ENCODE measurements at regions not wholly inside any gene's neighbourhood (a gene's known extent, or its start where the extent isn't known, plus 50 kb on each side); places are given as distances from the start of the nearest gene placed in this dataset.

- TF ChIP-seq CTCF (IDR thresholded peaks at IDR 0.05) = no peak
- TF ChIP-seq POLR2A (IDR thresholded peaks at IDR 0.05) = no peak
These were observed 79.6 kb downstream of the ANXA2R start for GRCh38 chr5:42960506-42960905.

Measured in right lobe of liver (tissue), 4 donors.